ENCODE measurements at regions not wholly inside any gene's neighbourhood (a gene's known extent, or its start where the extent isn't known, plus 50 kb on each side); places are given as distances from the start of the nearest gene placed in this dataset.
A peak's percentile ranks its signal among the peaks of the same experiment; 100 is the strongest.

DNA sequence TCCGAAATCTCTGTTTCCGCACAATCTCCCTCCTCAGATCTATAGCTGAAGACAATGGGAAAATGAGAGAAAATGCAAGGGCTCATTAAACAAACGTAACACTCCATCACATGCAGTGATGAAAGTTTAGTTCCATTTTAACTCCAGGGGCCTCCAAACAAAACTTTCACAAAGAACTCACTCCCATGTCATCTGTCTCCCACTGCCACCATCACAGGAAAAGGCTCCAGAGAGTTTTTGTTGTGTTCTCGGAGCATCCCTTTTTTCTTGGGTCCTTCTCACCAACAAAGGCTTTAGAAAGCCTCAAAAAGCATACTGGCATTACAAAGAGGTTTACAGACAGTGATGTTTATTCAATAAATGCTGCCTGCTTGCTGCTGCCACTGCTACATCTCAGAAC, 339.6 kb downstream of the TPBG start:
- no peaks in the 10 kb centered on the region for H3K9me3 ChIP-seq (ENCODE audit: control insufficient read depth, low read length)
- H3K27me3 ChIP-seq (replicated peaks; ENCODE audit: control insufficient read depth, insufficient read depth, low read length) = peaks cover 4% of the 10 kb centered on the region
- H3K9ac ChIP-seq (ENCODE audit: low read length) = no peak overlapping the region
- no peak for DNase-seq (ENCODE audit: low read depth)
- no peaks in the 10 kb centered on the region for H3K36me3 ChIP-seq (ENCODE audit: control insufficient read depth, insufficient read depth, low read length, severe bottlenecking)
- H3K4me1 ChIP-seq (ENCODE audit: control insufficient read depth, insufficient read depth, low read length) = no peaks in the 10 kb centered on the region
- H3K4me3 ChIP-seq (ENCODE audit: low read length) = no peak overlapping the region

DNA sequence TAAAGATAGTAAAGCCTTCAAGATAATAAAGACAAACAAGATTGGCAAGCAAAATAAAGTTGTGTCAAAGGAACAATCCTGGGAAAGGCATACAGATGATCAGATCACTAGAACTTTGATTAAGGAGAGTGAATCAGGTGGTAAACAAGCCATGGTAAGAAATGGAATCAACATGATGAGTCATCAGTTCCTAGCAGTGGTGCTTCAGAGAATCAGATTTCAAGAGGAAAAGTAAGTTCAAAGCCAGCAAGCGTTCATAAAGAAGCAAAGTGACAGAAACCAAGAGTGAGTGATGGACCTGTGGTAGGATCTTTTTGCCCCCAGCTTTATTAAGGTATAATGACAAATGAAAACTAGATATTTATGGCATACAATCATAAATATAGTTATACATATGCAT, 340.4 kb downstream of the TPBG start:
- no peak overlapping the region for H3K9ac ChIP-seq (ENCODE audit: low read length)
- peaks cover 4% of the 10 kb centered on the region for H3K27me3 ChIP-seq (replicated peaks; ENCODE audit: control insufficient read depth, insufficient read depth, low read length)
- H3K9me3 ChIP-seq (ENCODE audit: control insufficient read depth, low read length) = no peaks in the 10 kb centered on the region
- DNase-seq (ENCODE audit: low read depth) = no peak
- H3K36me3 ChIP-seq (ENCODE audit: control insufficient read depth, insufficient read depth, low read length, severe bottlenecking) = no peaks in the 10 kb centered on the region
- H3K4me3 ChIP-seq (ENCODE audit: low read length) = no peak overlapping the region
- no peaks in the 10 kb centered on the region for H3K4me1 ChIP-seq (ENCODE audit: control insufficient read depth, insufficient read depth, low read length)

DNA sequence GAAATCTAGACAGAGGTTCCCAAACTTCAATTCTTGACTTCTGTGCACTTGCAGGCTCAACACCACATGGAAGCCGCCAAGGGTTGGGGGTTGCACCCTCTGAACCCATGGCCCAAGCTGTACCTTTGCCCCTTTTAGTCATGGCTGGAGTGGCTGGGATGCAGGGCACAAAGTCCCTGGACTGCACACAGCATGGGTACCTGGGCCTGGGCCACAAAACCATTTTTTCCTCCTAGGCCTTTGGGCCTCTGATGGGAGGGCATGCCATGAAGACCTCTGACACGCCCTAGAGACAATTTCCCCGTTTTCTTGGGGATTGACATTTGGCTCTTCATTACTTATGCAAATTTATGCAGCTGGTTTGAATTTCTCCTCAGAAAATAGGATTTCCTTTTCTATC, 342.0 kb downstream of the TPBG start:
- DNase-seq (ENCODE audit: low read depth) = no peak
- Histone ChIP-seq H3K4me1 (ENCODE audit: control insufficient read depth, insufficient read depth, low read length) (peaks cover 5% of the 10 kb centered on the region), H3K4me3 (ENCODE audit: low read length) (no peak overlapping the region), H3K36me3 (ENCODE audit: control insufficient read depth, insufficient read depth, low read length, severe bottlenecking) (no peaks in the 10 kb centered on the region), H3K9ac (ENCODE audit: low read length) (no peak overlapping the region), H3K9me3 (ENCODE audit: control insufficient read depth, low read length) (no peaks in the 10 kb centered on the region), H3K27me3 (replicated peaks; ENCODE audit: control insufficient read depth, insufficient read depth, low read length) (peaks cover 4% of the 10 kb centered on the region)

DNA sequence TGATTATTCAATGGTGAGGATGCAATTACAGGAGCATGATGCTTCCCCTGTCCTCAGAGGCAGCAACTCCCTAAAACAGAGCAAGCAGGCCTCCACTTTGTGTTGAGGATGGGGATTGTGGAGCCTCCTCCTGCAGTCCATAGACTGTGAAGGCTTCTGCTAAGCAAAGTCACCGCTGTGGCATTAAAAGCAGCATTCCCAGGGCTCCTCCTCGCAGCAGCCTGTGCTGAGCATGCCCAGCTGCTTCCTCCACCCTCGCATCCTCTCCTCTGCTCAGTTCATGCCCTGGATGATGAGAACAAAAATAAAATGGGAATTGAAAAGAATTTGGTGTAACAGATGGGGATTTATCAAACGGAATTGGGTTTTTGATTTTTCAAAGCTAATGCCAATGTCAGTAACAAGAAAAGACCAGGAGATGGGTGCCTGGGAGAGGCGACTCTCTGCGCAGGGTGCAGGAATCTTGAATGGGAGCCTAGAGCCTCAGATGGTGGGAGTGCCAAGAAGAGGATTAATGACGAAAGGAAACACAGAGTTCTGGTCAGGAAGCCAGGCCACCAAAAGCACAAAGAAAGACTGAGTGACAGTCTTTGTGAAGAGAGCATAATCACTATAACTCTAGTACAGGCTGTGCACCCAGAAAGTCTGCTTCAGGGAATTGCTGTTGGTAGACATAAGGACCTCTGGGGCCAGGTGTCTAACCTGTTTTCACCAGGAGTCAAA, 347.6 kb downstream of the TPBG start:
- H3K36me3 ChIP-seq (ENCODE audit: control insufficient read depth, insufficient read depth, low read length, severe bottlenecking) = no peaks in the 10 kb centered on the region
- H3K4me1 ChIP-seq (ENCODE audit: control insufficient read depth, insufficient read depth, low read length) = peaks cover 28% of the 10 kb centered on the region

DNA sequence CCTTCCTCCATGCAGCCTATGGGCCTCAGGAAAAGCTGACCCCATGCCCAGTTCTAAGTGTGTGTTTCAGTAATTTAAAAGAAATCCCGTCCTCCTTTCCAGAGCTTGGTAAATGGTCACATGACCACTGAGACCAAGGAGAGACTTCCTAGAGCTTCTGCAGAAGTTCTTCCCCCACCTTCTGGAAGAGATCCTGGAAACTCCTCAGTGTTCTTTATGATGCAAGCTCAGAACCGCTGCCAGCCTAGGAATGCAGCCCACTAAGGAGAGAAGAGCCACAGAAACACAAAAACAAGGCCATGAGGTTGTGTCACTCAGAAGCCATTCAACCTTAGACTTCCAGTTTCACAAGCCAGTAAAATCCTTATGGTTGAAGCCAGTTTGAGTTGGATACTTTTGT, 348.4 kb downstream of the TPBG start:
- peak; percentile 42 for DNase-seq (ENCODE audit: low read depth)
- peak overlapping the region; percentile 49 for H3K4me3 ChIP-seq (ENCODE audit: low read length)
- H3K4me1 ChIP-seq (ENCODE audit: control insufficient read depth, insufficient read depth, low read length) = peaks cover 28% of the 10 kb centered on the region
- no peaks in the 10 kb centered on the region for H3K9me3 ChIP-seq (ENCODE audit: control insufficient read depth, low read length)
- no peaks in the 10 kb centered on the region for H3K27me3 ChIP-seq (replicated peaks; ENCODE audit: control insufficient read depth, insufficient read depth, low read length)
- H3K9ac ChIP-seq (ENCODE audit: low read length) = peak overlapping the region; percentile 15
- H3K36me3 ChIP-seq (ENCODE audit: control insufficient read depth, insufficient read depth, low read length, severe bottlenecking) = no peaks in the 10 kb centered on the region

More for the DNA sequence above, 347.6 kb downstream of the TPBG start:
- DNase-seq (ENCODE audit: low read depth) = peak; percentile 30
- Histone ChIP-seq H3K27me3 (replicated peaks; ENCODE audit: control insufficient read depth, insufficient read depth, low read length) (no peaks in the 10 kb centered on the region), H3K9ac (ENCODE audit: low read length) (peak overlapping the region; percentile 15), H3K9me3 (ENCODE audit: control insufficient read depth, low read length) (no peaks in the 10 kb centered on the region), H3K4me3 (ENCODE audit: low read length) (peak overlapping the region; percentile 49)

DNA sequence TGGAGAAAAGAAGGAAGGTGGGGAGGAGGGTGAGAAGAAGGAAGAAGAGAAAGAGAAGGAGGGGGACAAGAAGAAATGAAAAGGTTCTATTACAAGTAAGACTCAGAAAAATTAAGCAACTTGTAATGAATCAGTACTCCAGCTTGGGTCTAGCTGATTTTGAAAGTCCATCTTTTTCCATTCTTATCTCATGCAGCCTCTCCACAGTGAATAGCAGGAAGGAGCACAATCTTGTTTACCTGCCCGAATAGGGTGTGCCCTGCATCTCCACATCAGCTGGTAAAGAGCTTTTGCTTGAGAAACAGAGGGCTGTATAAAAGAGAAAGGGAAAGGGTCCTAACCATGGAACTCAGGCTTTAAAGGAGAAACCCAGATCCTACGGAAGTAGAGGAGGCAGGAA, 348.8 kb downstream of the TPBG start:
- H3K4me3 ChIP-seq (ENCODE audit: low read length) = no peak overlapping the region
- H3K9me3 ChIP-seq (ENCODE audit: control insufficient read depth, low read length) = no peaks in the 10 kb centered on the region
- peaks cover 28% of the 10 kb centered on the region for H3K4me1 ChIP-seq (ENCODE audit: control insufficient read depth, insufficient read depth, low read length)
- H3K9ac ChIP-seq (ENCODE audit: low read length) = no peak overlapping the region
- H3K27me3 ChIP-seq (replicated peaks; ENCODE audit: control insufficient read depth, insufficient read depth, low read length) = no peaks in the 10 kb centered on the region
- no peak for DNase-seq (ENCODE audit: low read depth)
- no peaks in the 10 kb centered on the region for H3K36me3 ChIP-seq (ENCODE audit: control insufficient read depth, insufficient read depth, low read length, severe bottlenecking)

DNA sequence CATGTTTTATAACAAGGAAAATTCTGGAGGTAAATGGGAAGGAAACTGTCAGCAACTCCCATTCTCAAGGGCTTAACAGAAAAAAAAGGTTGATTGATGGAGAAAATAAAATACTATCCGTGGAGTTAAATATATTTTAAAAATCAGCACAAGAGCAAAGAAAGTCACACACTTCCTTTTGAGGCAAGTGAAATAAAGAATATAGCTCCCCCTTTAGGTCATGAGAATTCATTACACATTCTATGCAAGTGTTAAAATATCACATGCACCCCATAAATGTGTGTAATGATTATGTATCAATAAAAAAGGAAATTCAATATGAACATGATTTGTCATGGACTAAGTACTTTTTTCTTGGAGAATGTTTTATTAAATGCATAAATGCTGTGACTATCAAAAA, 349.2 kb downstream of the TPBG start:
- DNase-seq (ENCODE audit: low read depth) = no peak
- Histone ChIP-seq H3K27me3 (replicated peaks; ENCODE audit: control insufficient read depth, insufficient read depth, low read length) (no peaks in the 10 kb centered on the region), H3K9me3 (ENCODE audit: control insufficient read depth, low read length) (no peaks in the 10 kb centered on the region), H3K4me3 (ENCODE audit: low read length) (no peak overlapping the region), H3K4me1 (ENCODE audit: control insufficient read depth, insufficient read depth, low read length) (peaks cover 28% of the 10 kb centered on the region), H3K9ac (ENCODE audit: low read length) (no peak overlapping the region), H3K36me3 (ENCODE audit: control insufficient read depth, insufficient read depth, low read length, severe bottlenecking) (no peaks in the 10 kb centered on the region)

DNA sequence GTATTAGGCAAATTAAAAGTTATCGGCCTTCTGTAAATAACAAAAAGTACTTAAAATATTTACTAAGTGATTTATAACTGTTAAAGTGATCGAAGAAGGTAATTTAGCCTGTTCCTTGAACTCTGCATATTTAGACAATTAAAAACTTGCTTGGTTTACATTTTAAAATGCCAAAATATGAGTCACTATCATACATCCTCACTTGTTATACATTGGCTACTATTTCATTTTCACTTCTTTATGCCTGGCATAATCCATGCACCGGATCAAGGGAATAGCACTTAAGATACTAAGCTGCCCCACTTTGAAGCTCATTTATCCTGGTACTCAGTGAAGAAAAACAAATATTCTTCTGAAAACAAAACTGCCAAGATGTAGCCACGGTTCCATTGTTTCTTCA, 344.6 kb downstream of the UBE3D start:
- no peak for DNase-seq (ENCODE audit: low read depth)
- Histone ChIP-seq H3K36me3 (ENCODE audit: control insufficient read depth, insufficient read depth, low read length, severe bottlenecking) (no peaks in the 10 kb centered on the region), H3K9me3 (ENCODE audit: control insufficient read depth, low read length) (no peaks in the 10 kb centered on the region), H3K4me3 (ENCODE audit: low read length) (no peak overlapping the region), H3K9ac (ENCODE audit: low read length) (no peak overlapping the region), H3K27me3 (replicated peaks; ENCODE audit: control insufficient read depth, insufficient read depth, low read length) (no peaks in the 10 kb centered on the region), H3K4me1 (ENCODE audit: control insufficient read depth, insufficient read depth, low read length) (no peaks in the 10 kb centered on the region)

DNA sequence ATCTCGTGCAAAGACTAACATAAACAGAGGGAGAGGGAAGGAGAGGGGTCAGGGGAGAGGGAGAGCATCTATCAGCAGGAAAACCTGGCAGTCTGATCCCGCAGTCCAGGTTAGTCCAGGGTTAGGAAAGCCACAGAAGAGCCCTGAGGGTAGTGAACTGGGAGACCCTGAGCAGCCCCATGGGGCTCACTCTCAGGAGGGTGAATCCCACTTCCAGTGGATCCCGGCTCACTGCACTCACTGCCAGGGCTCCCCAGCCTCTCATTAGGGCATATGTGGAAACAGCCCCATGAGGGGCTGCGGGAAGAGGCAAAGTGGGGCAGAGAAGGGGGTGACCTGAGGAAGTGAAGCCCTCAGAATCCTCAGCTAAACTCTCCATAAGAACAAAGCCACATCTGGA, 329.9 kb downstream of the UBE3D start:
- DNase-seq (ENCODE audit: low read depth) = no peak
- H3K27me3 ChIP-seq (replicated peaks; ENCODE audit: control insufficient read depth, insufficient read depth, low read length) = no peaks in the 10 kb centered on the region

DNA sequence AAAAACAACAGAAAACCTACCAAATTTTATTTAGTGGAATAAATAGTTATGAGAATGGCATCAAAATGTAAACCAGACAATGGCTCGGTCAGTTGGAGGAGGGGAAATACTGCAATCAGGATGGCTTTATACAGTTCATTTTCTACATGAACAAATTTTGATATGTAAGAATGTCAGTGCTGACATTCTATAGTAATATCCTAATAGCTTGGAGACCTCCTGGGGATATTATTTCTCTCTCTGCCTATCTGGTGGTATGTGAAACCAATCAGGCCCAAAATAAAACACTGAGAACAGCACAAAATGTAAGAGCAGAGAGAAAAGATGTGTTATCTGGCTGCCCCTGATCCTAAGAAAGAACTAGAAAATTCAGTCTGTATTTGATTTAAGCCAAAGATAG, 327.7 kb downstream of the UBE3D start:
- Histone ChIP-seq H3K36me3 (ENCODE audit: control insufficient read depth, insufficient read depth, low read length, severe bottlenecking) (no peaks in the 10 kb centered on the region), H3K4me3 (ENCODE audit: low read length) (no peak overlapping the region), H3K27me3 (replicated peaks; ENCODE audit: control insufficient read depth, insufficient read depth, low read length) (no peaks in the 10 kb centered on the region), H3K4me1 (ENCODE audit: control insufficient read depth, insufficient read depth, low read length) (no peaks in the 10 kb centered on the region), H3K9ac (ENCODE audit: low read length) (no peak overlapping the region), H3K9me3 (ENCODE audit: control insufficient read depth, low read length) (no peaks in the 10 kb centered on the region)
- no peak for DNase-seq (ENCODE audit: low read depth)

More for the DNA sequence above, 329.9 kb downstream of the UBE3D start:
- Histone ChIP-seq H3K9me3 (ENCODE audit: control insufficient read depth, low read length) (no peaks in the 10 kb centered on the region), H3K36me3 (ENCODE audit: control insufficient read depth, insufficient read depth, low read length, severe bottlenecking) (no peaks in the 10 kb centered on the region), H3K9ac (ENCODE audit: low read length) (no peak overlapping the region), H3K4me3 (ENCODE audit: low read length) (no peak overlapping the region), H3K4me1 (ENCODE audit: control insufficient read depth, insufficient read depth, low read length) (no peaks in the 10 kb centered on the region)

DNA sequence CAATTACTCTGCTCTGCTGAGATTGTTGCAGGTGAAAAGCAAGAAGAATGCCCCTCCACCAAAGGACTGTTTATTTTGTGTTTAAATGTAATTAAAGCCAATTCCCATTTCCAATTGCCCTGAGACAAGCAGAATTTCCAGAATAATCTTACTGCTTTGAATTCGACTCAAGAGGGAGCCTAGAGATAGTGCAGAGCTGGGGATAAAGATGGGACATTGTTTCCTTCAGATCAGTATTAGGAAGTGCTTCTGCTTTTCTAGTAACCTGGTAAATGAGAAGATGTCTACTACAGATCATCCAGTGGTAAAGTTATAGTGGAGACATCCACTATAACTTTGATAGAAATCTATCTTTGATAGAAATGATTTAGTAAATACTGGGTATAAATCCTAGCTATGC, 326.9 kb downstream of the UBE3D start:
- H3K9me3 ChIP-seq (ENCODE audit: control insufficient read depth, low read length) = no peaks in the 10 kb centered on the region
- no peaks in the 10 kb centered on the region for H3K36me3 ChIP-seq (ENCODE audit: control insufficient read depth, insufficient read depth, low read length, severe bottlenecking)
- no peak overlapping the region for H3K4me3 ChIP-seq (ENCODE audit: low read length)
- no peak overlapping the region for H3K9ac ChIP-seq (ENCODE audit: low read length)
- no peaks in the 10 kb centered on the region for H3K27me3 ChIP-seq (replicated peaks; ENCODE audit: control insufficient read depth, insufficient read depth, low read length)
- no peaks in the 10 kb centered on the region for H3K4me1 ChIP-seq (ENCODE audit: control insufficient read depth, insufficient read depth, low read length)
- DNase-seq (ENCODE audit: low read depth) = no peak

DNA sequence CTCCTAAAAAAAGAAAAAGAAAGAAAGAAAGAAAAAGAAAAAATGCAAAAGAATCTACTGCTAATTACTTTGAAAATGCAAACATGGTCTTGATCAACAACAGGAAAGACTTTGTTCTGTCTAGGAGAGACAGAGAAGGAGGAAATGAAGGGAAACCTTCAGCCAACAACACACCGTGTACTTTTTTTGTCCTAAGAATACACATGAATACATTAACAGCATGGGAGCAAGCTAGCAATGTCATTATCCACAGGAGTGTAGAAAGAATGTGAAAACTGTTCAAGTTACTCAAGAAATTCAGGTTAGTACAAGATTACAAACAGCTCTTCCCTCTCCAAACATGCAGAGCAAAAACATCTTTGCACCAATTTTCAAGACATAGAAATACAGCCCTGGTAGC, 326.3 kb downstream of the UBE3D start:
- Histone ChIP-seq H3K9ac (ENCODE audit: low read length) (no peak overlapping the region), H3K36me3 (ENCODE audit: control insufficient read depth, insufficient read depth, low read length, severe bottlenecking) (no peaks in the 10 kb centered on the region), H3K4me3 (ENCODE audit: low read length) (no peak overlapping the region), H3K4me1 (ENCODE audit: control insufficient read depth, insufficient read depth, low read length) (no peaks in the 10 kb centered on the region), H3K27me3 (replicated peaks; ENCODE audit: control insufficient read depth, insufficient read depth, low read length) (no peaks in the 10 kb centered on the region), H3K9me3 (ENCODE audit: control insufficient read depth, low read length) (no peaks in the 10 kb centered on the region)
- no peak for DNase-seq (ENCODE audit: low read depth)
